ENCODE measurements at regions not wholly inside any gene's neighbourhood (a gene's known extent, or its start where the extent isn't known, plus 50 kb on each side); places are given as distances from the start of the nearest gene placed in this dataset.

- TF ChIP-seq, protein P1, sequence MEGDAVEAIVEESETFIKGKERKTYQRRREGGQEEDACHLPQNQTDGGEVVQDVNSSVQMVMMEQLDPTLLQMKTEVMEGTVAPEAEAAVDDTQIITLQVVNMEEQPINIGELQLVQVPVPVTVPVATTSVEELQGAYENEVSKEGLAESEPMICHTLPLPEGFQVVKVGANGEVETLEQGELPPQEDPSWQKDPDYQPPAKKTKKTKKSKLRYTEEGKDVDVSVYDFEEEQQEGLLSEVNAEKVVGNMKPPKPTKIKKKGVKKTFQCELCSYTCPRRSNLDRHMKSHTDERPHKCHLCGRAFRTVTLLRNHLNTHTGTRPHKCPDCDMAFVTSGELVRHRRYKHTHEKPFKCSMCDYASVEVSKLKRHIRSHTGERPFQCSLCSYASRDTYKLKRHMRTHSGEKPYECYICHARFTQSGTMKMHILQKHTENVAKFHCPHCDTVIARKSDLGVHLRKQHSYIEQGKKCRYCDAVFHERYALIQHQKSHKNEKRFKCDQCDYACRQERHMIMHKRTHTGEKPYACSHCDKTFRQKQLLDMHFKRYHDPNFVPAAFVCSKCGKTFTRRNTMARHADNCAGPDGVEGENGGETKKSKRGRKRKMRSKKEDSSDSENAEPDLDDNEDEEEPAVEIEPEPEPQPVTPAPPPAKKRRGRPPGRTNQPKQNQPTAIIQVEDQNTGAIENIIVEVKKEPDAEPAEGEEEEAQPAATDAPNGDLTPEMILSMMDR (conservative IDR thresholded peaks at IDR 0.05 in 1 of 2, IDR thresholded peaks at IDR 0.05 in 1 of 2; ENCODE audit: low read depth in 1 of 2, low read length in 2 of 2) = no peak
- TF ChIP-seq EZH2 (IDR thresholded peaks at IDR 0.05; ENCODE audit: low read length, missing control alignments) = no peak
Observed at GRCh38 chr12:72095025-72095424, 156.4 kb downstream of the TPH2 start.

Data from fibroblast of lung (primary cell).